HepG2 (cell line): ENCODE measurements at regions not wholly inside any gene's neighbourhood (a gene's known extent, or its start where the extent isn't known, plus 50 kb on each side); places are given as distances from the start of the nearest gene placed in this dataset.

ENCODE experiments used
- ATAC-seq: fragments of 200-7000 bp; cut with Tn5 transposase; 3 replicates; pipeline ENCODE4 v1.9.1; 2020; ENCODE audit warnings: mild to moderate bottlenecking, moderate library complexity
- BruUV-seq: library from RNA; stranded (reverse); fragments of 400-500 nt; replicated peaks from 2 replicates; lab custom pipeline; 2021; lab: Mats Ljungman, UMichigan
- CTCF ChIA-PET: fragments of 300-600 bp; formaldehyde crosslinking; extraction: SDS; loops from one replicate; lab custom pipeline; 2021; ENCODE audit warnings: low total read pairs, inconsistent platforms, low intra/inter-chr PET ratio; lab: Yijun Ruan, JAX
- POLR2A ChIA-PET: fragments of 350-600 bp; sonication (Branson Sonifier 250); formaldehyde crosslinking; loops from one replicate; lab custom pipeline; 2020; ENCODE audit warnings: antibody characterized with exemption, inconsistent platforms; lab: Yijun Ruan, JAX
- DNase-seq: peaks from one replicate; pipeline ENCODE4 v3.0.0-alpha.2; 2015; ENCODE audit warnings: low spot score
- FAIRE-seq: peaks from 3 replicates; lab custom pipeline; 2011; peaks lifted over from hg19 to GRCh38; lab: Jason Lieb, UNC
- H2AFZ ChIP-seq: one replicate; pipeline ENCODE4 v1.6.1; 2011; ENCODE audit warnings: low read length, inconsistent platforms
- H3K27ac ChIP-seq: fragments of 300-600 bp; 3 replicates; pipeline ENCODE4 v1.8.0; 2011; ENCODE audit warnings: mixed run types, mild to moderate bottlenecking, mixed read lengths, low read length, inconsistent platforms; ENCODE audit not compliant: insufficient read depth; ENCODE audit errors: extremely low read length
- H3K27me3 ChIP-seq, 2 experiments: fragments of 200-600 bp in 1 of 2; 2 replicates in 1 of 2; 3 replicates in 1 of 2; pipeline versions ENCODE4 v1.6.0 to v1.8.0; 2011; ENCODE audit warnings: low read length in 2 of 2, mild to moderate bottlenecking in 2 of 2, moderate library complexity in 2 of 2, inconsistent platforms in 1 of 2; ENCODE audit not compliant: insufficient read depth in 2 of 2, control insufficient read depth in 1 of 2
- H3K36me3 ChIP-seq, 2 experiments: fragments of 200-600 bp in 1 of 2; replicated peaks in 1 of 2; 2 replicates in 1 of 2; 3 replicates in 1 of 2; pipeline versions ENCODE4 v1.5.1 to v1.8.0; 2011; ENCODE audit warnings: low read length in 2 of 2, inconsistent platforms in 1 of 2; ENCODE audit not compliant: insufficient read depth in 2 of 2, control insufficient read depth in 1 of 2
- H3K4me1 ChIP-seq: 2 replicates; pipeline ENCODE4 v1.5.1; 2012; ENCODE audit warnings: low read length, inconsistent platforms; ENCODE audit not compliant: insufficient read depth
- H3K4me2 ChIP-seq: 2 replicates; pipeline ENCODE4 v1.6.0; 2011; ENCODE audit warnings: low read depth, low read length, inconsistent platforms
- H3K4me3 ChIP-seq, 3 experiments: fragments of 200-600 bp in 1 of 3; sonication (generic), shearing (Covaris generic) in 1 of 3; replicated peaks in 1 of 3; 2 replicates each; pipeline ENCODE4 v1.5.1; 2011 to 2016; ENCODE audit warnings: low read length in 3 of 3, inconsistent platforms in 2 of 3, low read depth in 2 of 3, mild to moderate bottlenecking in 2 of 3, control low read depth in 1 of 3, mixed read lengths in 1 of 3; ENCODE audit not compliant: insufficient read depth in 1 of 3
- H3K79me2 ChIP-seq: one replicate; pipeline ENCODE4 v1.6.1; 2011; ENCODE audit warnings: low read length, inconsistent platforms; ENCODE audit not compliant: insufficient read depth
- H3K9ac ChIP-seq: 2 replicates; pipeline ENCODE4 v1.6.0; 2011; ENCODE audit warnings: mild to moderate bottlenecking, low read depth, low read length, inconsistent platforms; ENCODE audit not compliant: insufficient read depth
- H3K9me3 ChIP-seq: 2 replicates; pipeline ENCODE4 v1.5.1; 2012; ENCODE audit warnings: mild to moderate bottlenecking, low read length
- H4K20me1 ChIP-seq: 2 replicates; pipeline ENCODE4 v1.6.0; 2011; ENCODE audit warnings: inconsistent platforms, mild to moderate bottlenecking, low read length, moderate library complexity; ENCODE audit not compliant: insufficient read depth
- SALL2 ChIP-seq: sonication (generic); formaldehyde crosslinking; IDR thresholded peaks from 2 replicates; pipeline ENCODE4 v1.8.1; 2023; ENCODE audit warnings: mild to moderate bottlenecking, missing genetic modification reagents, inconsistent platforms
- SETDB1 ChIP-seq: sonication (generic); formaldehyde crosslinking; IDR thresholded peaks from 2 replicates; pipeline ENCODE4 v1.5.1; 2020; ENCODE audit warnings: missing genetic modification reagents, mild to moderate bottlenecking, borderline replicate concordance
- ZNF34 ChIP-seq: sonication (generic); formaldehyde crosslinking; IDR thresholded peaks from 2 replicates; pipeline ENCODE4 v1.4.0; 2020; ENCODE audit warnings: mild to moderate bottlenecking, missing genetic modification reagents, borderline replicate concordance
- WGBS: methylation state at CpG from one replicate; pipeline ENCODE4 v1.1.6; 2017; ENCODE audit warnings: low lambda C conversion rate; 5-methylcytosine and 5-hydroxymethylcytosine counted together
- in situ Hi-C: cut with HindIII; loops from 2 replicates; pipeline ENCODE4 v1.10.0; 2017; ENCODE audit warnings: low pct_unique_long_range_greater_than_20kb; ENCODE audit not compliant: extremely low pct_ligation_motif_present
- intact Hi-C: fragments of 100-400 bp; cut with micrococcal nuclease; formaldehyde crosslinking; loops from one replicate; pipeline ENCODE4 v1.10.0; 2022; ENCODE audit not compliant: unreplicated experiment
- TF ChIP-seq, protein P1 (sequence below): sonication (generic); formaldehyde crosslinking; IDR thresholded peaks from 2 replicates; pipeline ENCODE4 v1.4.0; 2020; ENCODE audit warnings: missing genetic modification reagents
- TF ChIP-seq, protein P2 (sequence below): sonication (generic); formaldehyde crosslinking; IDR thresholded peaks from 2 replicates; pipeline ENCODE4 v1.4.0; 2020; ENCODE audit warnings: missing genetic modification reagents
- TF ChIP-seq, protein P3 (sequence below): sonication (generic); formaldehyde crosslinking; IDR thresholded peaks from 2 replicates; pipeline ENCODE4 v1.5.0; 2020; ENCODE audit warnings: missing genetic modification reagents
- TF ChIP-seq, protein P4 (sequence below): sonication (generic); formaldehyde crosslinking; IDR thresholded peaks from 2 replicates; pipeline ENCODE4 v1.4.0; 2020; ENCODE audit warnings: missing genetic modification reagents, borderline replicate concordance
- TF ChIP-seq, protein P5 (sequence below): sonication (generic); formaldehyde crosslinking; IDR thresholded peaks from 2 replicates; pipeline ENCODE4 v1.8.1; 2023; ENCODE audit warnings: mild to moderate bottlenecking, inconsistent platforms, moderate library complexity, missing genetic modification reagents, borderline replicate concordance

DNA sequence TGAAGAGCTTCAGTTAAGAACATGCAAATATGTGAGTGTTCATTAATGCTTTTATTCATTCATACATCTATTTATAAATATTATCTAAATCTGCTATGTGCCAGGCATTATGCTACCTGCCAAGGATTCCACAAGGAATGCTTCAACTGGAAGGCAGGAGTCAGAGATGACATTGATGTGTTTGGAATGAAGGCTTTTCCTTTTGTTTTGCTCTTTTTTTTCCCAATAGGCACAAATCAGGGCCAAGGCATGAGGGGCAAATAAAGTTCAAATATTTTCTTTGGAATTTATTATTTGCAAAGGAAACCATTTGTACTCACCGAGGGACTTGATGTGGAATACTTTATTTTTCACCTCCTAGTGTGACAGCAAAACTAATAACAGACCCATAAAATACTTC lies 530.3 kb downstream of the ARL4A start:
- CTCF ChIA-PET = no interaction called here
- H3K9ac ChIP-seq = no peak overlapping the region
- no peaks in the 10 kb centered on the region for H3K4me1 ChIP-seq
- H3K4me3 ChIP-seq = no peak overlapping the region
- H3K27me3 ChIP-seq = no peaks in the 10 kb centered on the region
- FAIRE-seq (no peak), DNase-seq (no peak)
- 0% methylated on average over 1 of the region's 1 CpG for WGBS
- no peak overlapping the region for H2AFZ ChIP-seq
- POLR2A ChIA-PET = no interaction called here
- H4K20me1 ChIP-seq = no peaks in the 10 kb centered on the region
- BruUV-seq = no TSS peak
- in situ Hi-C loops = no loop called here
- TF ChIP-seq, protein P1, sequence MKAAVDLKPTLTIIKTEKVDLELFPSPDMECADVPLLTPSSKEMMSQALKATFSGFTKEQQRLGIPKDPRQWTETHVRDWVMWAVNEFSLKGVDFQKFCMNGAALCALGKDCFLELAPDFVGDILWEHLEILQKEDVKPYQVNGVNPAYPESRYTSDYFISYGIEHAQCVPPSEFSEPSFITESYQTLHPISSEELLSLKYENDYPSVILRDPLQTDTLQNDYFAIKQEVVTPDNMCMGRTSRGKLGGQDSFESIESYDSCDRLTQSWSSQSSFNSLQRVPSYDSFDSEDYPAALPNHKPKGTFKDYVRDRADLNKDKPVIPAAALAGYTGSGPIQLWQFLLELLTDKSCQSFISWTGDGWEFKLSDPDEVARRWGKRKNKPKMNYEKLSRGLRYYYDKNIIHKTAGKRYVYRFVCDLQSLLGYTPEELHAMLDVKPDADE (CRISPR knock-in tag) = no peak
- no peak for TF ChIP-seq ZNF34 (CRISPR knock-in tag)
- TF ChIP-seq, protein P2, sequence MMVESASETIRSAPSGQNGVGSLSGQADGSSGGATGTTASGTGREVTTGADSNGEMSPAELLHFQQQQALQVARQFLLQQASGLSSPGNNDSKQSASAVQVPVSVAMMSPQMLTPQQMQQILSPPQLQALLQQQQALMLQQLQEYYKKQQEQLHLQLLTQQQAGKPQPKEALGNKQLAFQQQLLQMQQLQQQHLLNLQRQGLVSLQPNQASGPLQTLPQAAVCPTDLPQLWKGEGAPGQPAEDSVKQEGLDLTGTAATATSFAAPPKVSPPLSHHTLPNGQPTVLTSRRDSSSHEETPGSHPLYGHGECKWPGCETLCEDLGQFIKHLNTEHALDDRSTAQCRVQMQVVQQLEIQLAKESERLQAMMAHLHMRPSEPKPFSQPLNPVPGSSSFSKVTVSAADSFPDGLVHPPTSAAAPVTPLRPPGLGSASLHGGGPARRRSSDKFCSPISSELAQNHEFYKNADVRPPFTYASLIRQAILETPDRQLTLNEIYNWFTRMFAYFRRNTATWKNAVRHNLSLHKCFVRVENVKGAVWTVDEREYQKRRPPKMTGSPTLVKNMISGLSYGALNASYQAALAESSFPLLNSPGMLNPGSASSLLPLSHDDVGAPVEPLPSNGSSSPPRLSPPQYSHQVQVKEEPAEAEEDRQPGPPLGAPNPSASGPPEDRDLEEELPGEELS (CRISPR knock-in tag) = no peak
- TF ChIP-seq, all 625 proteins: peak for 0
- intact Hi-C loops = no loop called here
- no peaks in the 10 kb centered on the region for H3K9me3 ChIP-seq
- H3K36me3 ChIP-seq = no peaks in the 10 kb centered on the region
- no peak overlapping the region for H3K4me2 ChIP-seq
- ATAC-seq = no peak
- no peaks in the 10 kb centered on the region for H3K79me2 ChIP-seq
- no peak overlapping the region for H3K27ac ChIP-seq

DNA sequence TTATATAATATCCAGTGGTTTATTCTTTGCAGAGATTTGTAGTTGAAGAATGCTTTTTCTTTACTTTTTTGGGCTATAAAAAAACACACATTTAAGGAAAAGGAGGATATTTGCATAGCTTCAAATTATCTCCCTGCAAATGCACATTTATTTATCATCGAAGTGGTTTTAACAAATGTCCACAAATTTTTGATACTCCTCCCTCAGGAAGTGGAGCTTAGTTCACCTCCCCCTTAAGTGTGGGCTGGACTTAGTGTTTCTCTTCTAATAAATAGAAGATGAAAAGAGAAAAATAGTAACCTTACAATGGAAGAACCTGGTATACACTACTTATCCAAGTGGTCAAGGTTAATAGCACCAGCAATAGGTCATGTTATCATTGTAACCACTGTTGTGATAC lies 537.6 kb downstream of the ARL4A start:
- BruUV-seq = no TSS peak
- no peak for DNase-seq
- in situ Hi-C loops = no loop called here
- TF ChIP-seq, protein P3, sequence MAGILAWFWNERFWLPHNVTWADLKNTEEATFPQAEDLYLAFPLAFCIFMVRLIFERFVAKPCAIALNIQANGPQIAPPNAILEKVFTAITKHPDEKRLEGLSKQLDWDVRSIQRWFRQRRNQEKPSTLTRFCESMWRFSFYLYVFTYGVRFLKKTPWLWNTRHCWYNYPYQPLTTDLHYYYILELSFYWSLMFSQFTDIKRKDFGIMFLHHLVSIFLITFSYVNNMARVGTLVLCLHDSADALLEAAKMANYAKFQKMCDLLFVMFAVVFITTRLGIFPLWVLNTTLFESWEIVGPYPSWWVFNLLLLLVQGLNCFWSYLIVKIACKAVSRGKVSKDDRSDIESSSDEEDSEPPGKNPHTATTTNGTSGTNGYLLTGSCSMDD (CRISPR knock-in tag) = no peak
- TF ChIP-seq, protein P4, sequence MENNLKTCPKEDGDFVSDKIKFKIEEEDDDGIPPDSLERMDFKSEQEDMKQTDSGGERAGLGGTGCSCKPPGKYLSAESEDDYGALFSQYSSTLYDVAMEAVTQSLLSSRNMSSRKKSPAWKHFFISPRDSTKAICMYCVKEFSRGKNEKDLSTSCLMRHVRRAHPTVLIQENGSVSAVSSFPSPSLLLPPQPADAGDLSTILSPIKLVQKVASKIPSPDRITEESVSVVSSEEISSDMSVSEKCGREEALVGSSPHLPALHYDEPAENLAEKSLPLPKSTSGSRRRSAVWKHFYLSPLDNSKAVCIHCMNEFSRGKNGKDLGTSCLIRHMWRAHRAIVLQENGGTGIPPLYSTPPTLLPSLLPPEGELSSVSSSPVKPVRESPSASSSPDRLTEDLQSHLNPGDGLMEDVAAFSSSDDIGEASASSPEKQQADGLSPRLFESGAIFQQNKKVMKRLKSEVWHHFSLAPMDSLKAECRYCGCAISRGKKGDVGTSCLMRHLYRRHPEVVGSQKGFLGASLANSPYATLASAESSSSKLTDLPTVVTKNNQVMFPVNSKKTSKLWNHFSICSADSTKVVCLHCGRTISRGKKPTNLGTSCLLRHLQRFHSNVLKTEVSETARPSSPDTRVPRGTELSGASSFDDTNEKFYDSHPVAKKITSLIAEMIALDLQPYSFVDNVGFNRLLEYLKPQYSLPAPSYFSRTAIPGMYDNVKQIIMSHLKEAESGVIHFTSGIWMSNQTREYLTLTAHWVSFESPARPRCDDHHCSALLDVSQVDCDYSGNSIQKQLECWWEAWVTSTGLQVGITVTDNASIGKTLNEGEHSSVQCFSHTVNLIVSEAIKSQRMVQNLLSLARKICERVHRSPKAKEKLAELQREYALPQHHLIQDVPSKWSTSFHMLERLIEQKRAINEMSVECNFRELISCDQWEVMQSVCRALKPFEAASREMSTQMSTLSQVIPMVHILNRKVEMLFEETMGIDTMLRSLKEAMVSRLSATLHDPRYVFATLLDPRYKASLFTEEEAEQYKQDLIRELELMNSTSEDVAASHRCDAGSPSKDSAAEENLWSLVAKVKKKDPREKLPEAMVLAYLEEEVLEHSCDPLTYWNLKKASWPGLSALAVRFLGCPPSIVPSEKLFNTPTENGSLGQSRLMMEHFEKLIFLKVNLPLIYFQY (CRISPR knock-in tag) = no peak
- TF ChIP-seq, protein P5, sequence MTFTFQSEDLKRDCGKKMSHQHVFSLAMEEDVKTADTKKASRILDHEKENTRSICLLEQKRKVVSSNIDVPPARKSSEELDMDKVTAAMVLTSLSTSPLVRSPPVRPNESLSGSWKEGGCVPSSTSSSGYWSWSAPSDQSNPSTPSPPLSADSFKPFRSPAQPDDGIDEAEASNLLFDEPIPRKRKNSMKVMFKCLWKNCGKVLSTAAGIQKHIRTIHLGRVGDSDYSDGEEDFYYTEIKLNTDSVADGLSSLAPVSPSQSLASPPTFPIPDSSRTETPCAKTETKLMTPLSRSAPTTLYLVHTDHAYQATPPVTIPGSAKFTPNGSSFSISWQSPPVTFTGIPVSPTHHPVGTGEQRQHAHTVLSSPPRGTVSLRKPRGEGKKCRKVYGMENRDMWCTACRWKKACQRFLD (CRISPR knock-in tag) = no peak
- no peak for TF ChIP-seq SALL2
- TF ChIP-seq SETDB1 (CRISPR knock-in tag) = no peak

More for the DNA sequence above, 537.6 kb downstream of the ARL4A start:
- no peaks in the 10 kb centered on the region for H3K79me2 ChIP-seq
- no peaks in the 10 kb centered on the region for H3K27me3 ChIP-seq
- H3K27ac ChIP-seq = no peak overlapping the region
- no peaks in the 10 kb centered on the region for H3K9me3 ChIP-seq
- H3K4me1 ChIP-seq = no peaks in the 10 kb centered on the region
- H2AFZ ChIP-seq = no peak overlapping the region
- no peak overlapping the region for H3K4me2 ChIP-seq
- FAIRE-seq (no peak), ATAC-seq (no peak)
- H4K20me1 ChIP-seq = no peaks in the 10 kb centered on the region
- no peak overlapping the region for H3K4me3 ChIP-seq
- CTCF ChIA-PET = no interaction called here
- 39% methylated on average over 1 of the region's 1 CpG for WGBS
- intact Hi-C loops = no loop called here
- POLR2A ChIA-PET = no interaction called here
- H3K36me3 ChIP-seq = no peaks in the 10 kb centered on the region
- no peak overlapping the region for H3K9ac ChIP-seq
